Lower lobe of right lung (tissue), 2 donors: ENCODE measurements at regions not wholly inside any gene's neighbourhood (a gene's known extent, or its start where the extent isn't known, plus 50 kb on each side); places are given as distances from the start of the nearest gene placed in this dataset.

Experiments used
- ATAC-seq, 2 donors: fragments of 200-7000 bp; cut with Tn5 transposase; one replicate each; pipeline ENCODE4 v1.9.1; 2020 to 2022; ENCODE audit warnings: mild to moderate bottlenecking in 2 of 2, moderate library complexity in 2 of 2
- DNase-seq: peaks from one replicate; pipeline ENCODE4 v3.0.0-alpha.2; 2020
- H3K27ac ChIP-seq: fragments of 200-600 bp; one replicate; pipeline ENCODE4 v1.8.0; 2022
- H3K27me3 ChIP-seq: fragments of 200-600 bp; one replicate; pipeline ENCODE4 v1.8.0; 2022; ENCODE audit warnings: low read depth
- H3K36me3 ChIP-seq: fragments of 200-600 bp; one replicate; pipeline ENCODE4 v1.8.0; 2022; ENCODE audit warnings: mild to moderate bottlenecking
- H3K4me1 ChIP-seq: fragments of 200-600 bp; one replicate; pipeline ENCODE4 v1.8.0; 2022
- H3K4me3 ChIP-seq: fragments of 200-600 bp; one replicate; pipeline ENCODE4 v1.8.0; 2022; ENCODE audit warnings: mild to moderate bottlenecking
- H3K9me3 ChIP-seq: fragments of 200-600 bp; one replicate; pipeline ENCODE4 v1.8.0; 2022
- CTCF ChIP-seq: fragments of 200-600 bp; IDR thresholded peaks from one replicate; pipeline ENCODE4 v1.8.0; 2022; ENCODE audit warnings: antibody characterized with exemption, mild to moderate bottlenecking
- intact Hi-C: fragments of 100-400 bp; cut with DNase I; formaldehyde crosslinking; loops from one replicate; pipeline ENCODE4 v1.11.0; 2022
- donor health status: DM: no; HTN: yes; CAD: no; lungs with severe emphysema.

- no peaks in the 10 kb centered on the region for H3K4me1 ChIP-seq
- ATAC-seq, result no peak
- DNase-seq, result no peak
- H3K27ac ChIP-seq, result no peak overlapping the region
- no peaks in the 10 kb centered on the region for H3K9me3 ChIP-seq
- H3K4me3 ChIP-seq, result no peak overlapping the region
- H3K27me3 ChIP-seq, result no peaks in the 10 kb centered on the region
- no peak for TF ChIP-seq CTCF
- intact Hi-C loops, result no loop called here
- no peaks in the 10 kb centered on the region for H3K36me3 ChIP-seq
Observed at GRCh38 chr16:65875381-65876055, 491.0 kb upstream of the CDH5 start.

GRCh38 chr16:65869261-65869660 is 497.2 kb upstream of the CDH5 start:
- intact Hi-C loops, result no loop called here
- no peak for DNase-seq
- H3K36me3 ChIP-seq, result no peaks in the 10 kb centered on the region

GRCh38 chr16:65867276-65867960 is 499.1 kb upstream of the CDH5 start:
- Histone ChIP-seq H3K9me3 (no peaks in the 10 kb centered on the region), H3K27ac (no peak overlapping the region), H3K36me3 (no peaks in the 10 kb centered on the region), H3K4me1 (no peaks in the 10 kb centered on the region), H3K4me3 (no peak overlapping the region), H3K27me3 (no peaks in the 10 kb centered on the region)
- TF ChIP-seq CTCF, result no peak
- ATAC-seq (no peak), DNase-seq (no peak)
- intact Hi-C loops, result no loop called here

More at GRCh38 chr16:65869261-65869660, 497.2 kb upstream of the CDH5 start:
- no peak overlapping the region for H3K4me3 ChIP-seq
- H3K27ac ChIP-seq, result no peak overlapping the region
- no peak for TF ChIP-seq CTCF
- H3K27me3 ChIP-seq, result no peaks in the 10 kb centered on the region
- no peak for ATAC-seq
- H3K9me3 ChIP-seq, result no peaks in the 10 kb centered on the region
- H3K4me1 ChIP-seq, result no peaks in the 10 kb centered on the region

GRCh38 chr16:65863236-65863635 is 503.3 kb upstream of the CDH5 start:
- DNase-seq (no peak), ATAC-seq (no peak)
- Histone ChIP-seq H3K36me3 (no peaks in the 10 kb centered on the region), H3K27ac (no peak overlapping the region), H3K4me1 (no peaks in the 10 kb centered on the region), H3K4me3 (no peak overlapping the region), H3K27me3 (no peaks in the 10 kb centered on the region), H3K9me3 (no peaks in the 10 kb centered on the region)
- no peak for TF ChIP-seq CTCF
- intact Hi-C loops, result no loop called here

- H3K9me3 ChIP-seq, result no peaks in the 10 kb centered on the region
- H3K4me3 ChIP-seq, result no peak overlapping the region
- TF ChIP-seq CTCF, result no peak
- no peaks in the 10 kb centered on the region for H3K36me3 ChIP-seq
- no peaks in the 10 kb centered on the region for H3K4me1 ChIP-seq
- H3K27me3 ChIP-seq, result no peaks in the 10 kb centered on the region
- intact Hi-C loops, result no loop called here
- DNase-seq, result no peak
- no peak for ATAC-seq
- H3K27ac ChIP-seq, result no peak overlapping the region
Observed at GRCh38 chr16:65861131-65861731, 505.3 kb upstream of the CDH5 start.
